GM12873 (cell line): ENCODE measurements at regions not wholly inside any gene's neighbourhood (a gene's known extent, or its start where the extent isn't known, plus 50 kb on each side); places are given as distances from the start of the nearest gene placed in this dataset.

Experiments
- CTCF ChIP-seq: IDR thresholded peaks from 2 replicates; pipeline ENCODE4 v1.5.1; 2012; ENCODE audit warnings: low read depth, mild to moderate bottlenecking, moderate library complexity, low read length, control low read depth; ENCODE audit not compliant: insufficient read depth; ENCODE audit errors: missing control alignments

GRCh38 chr5:26031481-26031880, 1006.9 kb downstream of the CDH9 start:
- TF ChIP-seq CTCF, result no peak

DNA sequence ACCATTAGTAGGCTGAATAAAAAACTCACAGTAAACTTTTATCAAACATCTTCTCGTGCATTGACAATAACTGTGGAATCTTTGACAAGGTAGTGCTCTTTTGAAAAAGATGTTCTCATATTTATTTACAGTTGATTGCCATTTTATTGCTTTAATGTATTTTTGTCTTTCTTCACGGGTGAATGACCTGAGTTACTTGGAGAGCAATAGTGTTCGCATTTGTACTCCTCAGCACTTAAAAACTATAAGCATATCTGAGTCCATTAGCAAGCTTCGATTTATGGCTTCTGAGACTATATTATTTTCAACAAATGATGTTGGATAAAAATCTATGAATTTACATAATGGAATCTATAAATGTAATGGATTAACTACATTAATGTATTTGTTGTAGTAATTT, 1012.3 kb downstream of the CDH9 start:
- no peak for TF ChIP-seq CTCF

- peak; percentile 14 for TF ChIP-seq CTCF
These were observed 1013.6 kb downstream of the CDH9 start for GRCh38 chr5:26024774-26025173.

GRCh38 chr5:26023361-26023760, 1015.0 kb downstream of the CDH9 start:
- no peak for TF ChIP-seq CTCF

- no peak for TF ChIP-seq CTCF
These were observed 1024.2 kb downstream of the CDH9 start for GRCh38 chr5:26014206-26014605.

DNA sequence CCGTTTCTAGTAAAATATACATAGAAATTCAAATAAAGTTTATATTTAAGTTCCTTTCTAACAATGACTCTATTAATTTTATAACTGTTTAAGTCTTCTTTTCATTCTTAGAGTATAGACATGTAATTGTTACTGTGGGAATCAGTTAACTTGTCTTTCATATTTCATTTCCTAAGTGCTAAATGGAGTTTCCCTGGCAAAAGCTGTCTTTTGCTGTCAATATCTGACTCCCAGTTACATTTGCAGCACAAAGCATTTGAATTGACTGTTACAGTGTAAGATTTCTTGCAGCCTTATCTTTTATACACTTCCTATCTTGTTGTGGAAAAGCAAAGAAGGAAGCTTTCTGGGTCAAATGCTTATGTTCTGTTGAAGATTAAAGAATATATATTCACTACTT, 1026.3 kb downstream of the CDH9 start:
- TF ChIP-seq CTCF, result no peak

GRCh38 chr5:26009742-26010141, 1028.6 kb downstream of the CDH9 start:
- no peak for TF ChIP-seq CTCF
